HEK293 (cell line): ENCODE measurements at regions not wholly inside any gene's neighbourhood (a gene's known extent, or its start where the extent isn't known, plus 50 kb on each side); places are given as distances from the start of the nearest gene placed in this dataset.
A peak's percentile ranks its signal among the peaks of the same experiment; 100 is the strongest.

Experiments
- BCL11A ChIP-seq: fragments of 450-650 bp; formaldehyde crosslinking; IDR thresholded peaks from 2 replicates; pipeline ENCODE4 v1.5.1; 2016; ENCODE audit warnings: low read depth, missing biosample characterization, missing genetic modification characterization
- REPIN1 ChIP-seq: fragments of 450-650 bp; formaldehyde crosslinking; IDR thresholded peaks from 2 replicates; pipeline ENCODE4 v1.5.1; 2017; ENCODE audit warnings: missing biosample characterization, missing genetic modification characterization, low read depth
- SETDB1 ChIP-seq: IDR thresholded peaks from one replicate; pipeline ENCODE4 v1.6.1; 2017; ENCODE audit warnings: mild to moderate bottlenecking, low read length, moderate library complexity, mixed read lengths; ENCODE audit not compliant: insufficient read length
- ZBTB17 ChIP-seq: fragments of 450-650 bp; formaldehyde crosslinking; IDR thresholded peaks from 2 replicates; pipeline ENCODE4 v1.5.1; 2016; ENCODE audit warnings: missing biosample characterization, missing genetic modification characterization
- ZBTB8A ChIP-seq: fragments of 450-650 bp; formaldehyde crosslinking; IDR thresholded peaks from 2 replicates; pipeline ENCODE4 v1.5.1; 2016; ENCODE audit warnings: missing biosample characterization, missing genetic modification characterization
- ZNF341 ChIP-seq: fragments of 450-650 bp; formaldehyde crosslinking; IDR thresholded peaks from 2 replicates; pipeline ENCODE4; 2016; ENCODE audit warnings: low read depth, missing biosample characterization, missing genetic modification characterization
- ZNF404 ChIP-seq: fragments of 450-650 bp; formaldehyde crosslinking; IDR thresholded peaks from 2 replicates; pipeline ENCODE4 v1.5.1; 2017; ENCODE audit warnings: missing biosample characterization, missing genetic modification characterization
- ZNF48 ChIP-seq: fragments of 450-650 bp; formaldehyde crosslinking; IDR thresholded peaks from 2 replicates; pipeline ENCODE4 v1.5.1; 2016; ENCODE audit warnings: missing biosample characterization, missing genetic modification characterization
- ZNF768 ChIP-seq: fragments of 450-650 bp; formaldehyde crosslinking; IDR thresholded peaks from 2 replicates; pipeline ENCODE4 v1.5.1; 2018; ENCODE audit warnings: missing biosample characterization, mild to moderate bottlenecking, missing genetic modification characterization
- TF ChIP-seq, protein P1 (sequence below): fragments of 450-650 bp; formaldehyde crosslinking; IDR thresholded peaks from 2 replicates; pipeline ENCODE4; 2016; ENCODE audit warnings: missing biosample characterization, missing genetic modification characterization
- TF ChIP-seq, protein P2 (sequence below): fragments of 450-650 bp; formaldehyde crosslinking; IDR thresholded peaks from 2 replicates; pipeline ENCODE4 v1.5.1; 2016; ENCODE audit warnings: missing biosample characterization, missing genetic modification characterization, borderline replicate concordance
- TF ChIP-seq, protein P3 (sequence below): fragments of 450-650 bp; formaldehyde crosslinking; IDR thresholded peaks from 2 replicates; pipeline ENCODE4 v1.5.1; 2016; ENCODE audit warnings: missing biosample characterization, missing genetic modification characterization
- TF ChIP-seq, protein P4 (sequence below): fragments of 450-650 bp; formaldehyde crosslinking; IDR thresholded peaks from 2 replicates; pipeline ENCODE4 v1.5.1; 2016; ENCODE audit warnings: missing biosample characterization, missing genetic modification characterization
- TF ChIP-seq, protein P5 (sequence below): IDR thresholded peaks from 2 replicates; pipeline ENCODE4 v1.6.1; 2011; ENCODE audit warnings: mild to moderate bottlenecking, low read depth, low read length, borderline replicate concordance
- TF ChIP-seq, protein P6 (sequence below): fragments of 450-650 bp; formaldehyde crosslinking; IDR thresholded peaks from 2 replicates; pipeline ENCODE4 v1.5.1; 2016; ENCODE audit warnings: missing biosample characterization, missing genetic modification characterization
- TF ChIP-seq, protein P7 (sequence below): fragments of 450-650 bp; formaldehyde crosslinking; IDR thresholded peaks from 2 replicates; pipeline ENCODE4 v1.5.1; 2016; ENCODE audit warnings: missing biosample characterization, missing genetic modification characterization
- TF ChIP-seq, protein P8 (sequence below): fragments of 450-650 bp; IDR thresholded peaks from 2 replicates; pipeline ENCODE4 v1.5.1; 2018; ENCODE audit warnings: missing biosample characterization, mild to moderate bottlenecking, missing genetic modification characterization
- TF ChIP-seq, protein P9 (sequence below): fragments of 450-650 bp; formaldehyde crosslinking; IDR thresholded peaks from 2 replicates; pipeline ENCODE4 v1.5.1; 2016; ENCODE audit warnings: missing biosample characterization, missing genetic modification characterization

DNA sequence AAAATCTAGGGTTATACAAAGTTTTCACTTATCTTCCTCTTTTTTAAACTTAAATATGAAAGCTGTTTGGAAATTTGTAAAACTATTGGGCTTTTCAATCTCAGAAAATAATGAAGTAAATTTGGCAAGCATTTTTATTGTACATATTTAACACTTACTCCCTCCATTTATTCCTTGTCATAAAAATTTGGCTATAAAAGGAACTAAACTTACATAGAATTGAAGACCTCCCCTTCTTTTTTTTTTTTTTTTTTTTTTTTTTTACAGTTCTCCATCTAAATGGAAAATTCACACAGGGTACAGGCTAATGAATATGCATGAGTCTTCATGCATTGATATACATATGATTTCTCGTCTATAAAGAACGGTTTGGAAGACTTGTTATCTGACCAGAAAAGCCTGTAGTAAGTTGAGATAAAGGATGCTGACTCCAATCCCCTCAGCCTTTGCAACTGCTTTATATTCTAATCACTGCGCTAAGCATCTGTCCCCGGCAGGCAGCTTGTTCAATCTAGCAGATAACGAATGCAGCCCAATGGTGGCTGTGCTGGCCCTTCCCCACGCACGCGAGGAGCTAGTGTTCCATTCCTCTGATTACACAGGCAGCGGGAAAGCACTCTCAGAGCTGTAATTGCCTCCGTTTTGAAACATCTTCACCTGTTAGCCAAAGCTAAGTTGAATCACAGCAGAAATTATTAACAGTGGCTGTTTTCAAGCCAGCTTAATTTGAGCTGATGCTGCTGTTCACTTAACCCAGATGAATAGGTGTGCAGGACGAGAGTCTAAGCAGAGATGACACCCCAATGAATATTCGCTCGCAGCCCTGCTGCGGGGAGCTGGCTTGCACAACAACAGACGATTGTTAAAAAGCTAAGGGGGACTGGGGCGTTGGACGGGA lies 453.8 kb upstream of the ZNF608 start (continued):
- TF ChIP-seq, protein P1, sequence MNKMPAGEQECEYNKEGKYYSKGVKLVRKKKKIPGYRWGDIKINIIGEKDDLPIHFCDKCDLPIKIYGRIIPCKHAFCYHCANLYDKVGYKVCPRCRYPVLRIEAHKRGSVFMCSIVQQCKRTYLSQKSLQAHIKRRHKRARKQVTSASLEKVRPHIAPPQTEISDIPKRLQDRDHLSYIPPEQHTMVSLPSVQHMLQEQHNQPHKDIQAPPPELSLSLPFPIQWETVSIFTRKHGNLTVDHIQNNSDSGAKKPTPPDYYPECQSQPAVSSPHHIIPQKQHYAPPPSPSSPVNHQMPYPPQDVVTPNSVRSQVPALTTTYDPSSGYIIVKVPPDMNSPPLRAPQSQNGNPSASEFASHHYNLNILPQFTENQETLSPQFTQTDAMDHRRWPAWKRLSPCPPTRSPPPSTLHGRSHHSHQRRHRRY: no peak
- TF ChIP-seq, protein P2, sequence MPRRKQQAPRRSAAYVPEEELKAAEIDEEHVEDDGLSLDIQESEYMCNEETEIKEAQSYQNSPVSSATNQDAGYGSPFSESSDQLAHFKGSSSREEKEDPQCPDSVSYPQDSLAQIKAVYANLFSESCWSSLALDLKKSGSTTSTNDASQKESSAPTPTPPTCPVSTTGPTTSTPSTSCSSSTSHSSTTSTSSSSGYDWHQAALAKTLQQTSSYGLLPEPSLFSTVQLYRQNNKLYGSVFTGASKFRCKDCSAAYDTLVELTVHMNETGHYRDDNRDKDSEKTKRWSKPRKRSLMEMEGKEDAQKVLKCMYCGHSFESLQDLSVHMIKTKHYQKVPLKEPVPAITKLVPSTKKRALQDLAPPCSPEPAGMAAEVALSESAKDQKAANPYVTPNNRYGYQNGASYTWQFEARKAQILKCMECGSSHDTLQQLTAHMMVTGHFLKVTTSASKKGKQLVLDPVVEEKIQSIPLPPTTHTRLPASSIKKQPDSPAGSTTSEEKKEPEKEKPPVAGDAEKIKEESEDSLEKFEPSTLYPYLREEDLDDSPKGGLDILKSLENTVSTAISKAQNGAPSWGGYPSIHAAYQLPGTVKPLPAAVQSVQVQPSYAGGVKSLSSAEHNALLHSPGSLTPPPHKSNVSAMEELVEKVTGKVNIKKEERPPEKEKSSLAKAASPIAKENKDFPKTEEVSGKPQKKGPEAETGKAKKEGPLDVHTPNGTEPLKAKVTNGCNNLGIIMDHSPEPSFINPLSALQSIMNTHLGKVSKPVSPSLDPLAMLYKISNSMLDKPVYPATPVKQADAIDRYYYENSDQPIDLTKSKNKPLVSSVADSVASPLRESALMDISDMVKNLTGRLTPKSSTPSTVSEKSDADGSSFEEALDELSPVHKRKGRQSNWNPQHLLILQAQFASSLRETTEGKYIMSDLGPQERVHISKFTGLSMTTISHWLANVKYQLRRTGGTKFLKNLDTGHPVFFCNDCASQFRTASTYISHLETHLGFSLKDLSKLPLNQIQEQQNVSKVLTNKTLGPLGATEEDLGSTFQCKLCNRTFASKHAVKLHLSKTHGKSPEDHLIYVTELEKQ: no peak
- TF ChIP-seq, protein P3, sequence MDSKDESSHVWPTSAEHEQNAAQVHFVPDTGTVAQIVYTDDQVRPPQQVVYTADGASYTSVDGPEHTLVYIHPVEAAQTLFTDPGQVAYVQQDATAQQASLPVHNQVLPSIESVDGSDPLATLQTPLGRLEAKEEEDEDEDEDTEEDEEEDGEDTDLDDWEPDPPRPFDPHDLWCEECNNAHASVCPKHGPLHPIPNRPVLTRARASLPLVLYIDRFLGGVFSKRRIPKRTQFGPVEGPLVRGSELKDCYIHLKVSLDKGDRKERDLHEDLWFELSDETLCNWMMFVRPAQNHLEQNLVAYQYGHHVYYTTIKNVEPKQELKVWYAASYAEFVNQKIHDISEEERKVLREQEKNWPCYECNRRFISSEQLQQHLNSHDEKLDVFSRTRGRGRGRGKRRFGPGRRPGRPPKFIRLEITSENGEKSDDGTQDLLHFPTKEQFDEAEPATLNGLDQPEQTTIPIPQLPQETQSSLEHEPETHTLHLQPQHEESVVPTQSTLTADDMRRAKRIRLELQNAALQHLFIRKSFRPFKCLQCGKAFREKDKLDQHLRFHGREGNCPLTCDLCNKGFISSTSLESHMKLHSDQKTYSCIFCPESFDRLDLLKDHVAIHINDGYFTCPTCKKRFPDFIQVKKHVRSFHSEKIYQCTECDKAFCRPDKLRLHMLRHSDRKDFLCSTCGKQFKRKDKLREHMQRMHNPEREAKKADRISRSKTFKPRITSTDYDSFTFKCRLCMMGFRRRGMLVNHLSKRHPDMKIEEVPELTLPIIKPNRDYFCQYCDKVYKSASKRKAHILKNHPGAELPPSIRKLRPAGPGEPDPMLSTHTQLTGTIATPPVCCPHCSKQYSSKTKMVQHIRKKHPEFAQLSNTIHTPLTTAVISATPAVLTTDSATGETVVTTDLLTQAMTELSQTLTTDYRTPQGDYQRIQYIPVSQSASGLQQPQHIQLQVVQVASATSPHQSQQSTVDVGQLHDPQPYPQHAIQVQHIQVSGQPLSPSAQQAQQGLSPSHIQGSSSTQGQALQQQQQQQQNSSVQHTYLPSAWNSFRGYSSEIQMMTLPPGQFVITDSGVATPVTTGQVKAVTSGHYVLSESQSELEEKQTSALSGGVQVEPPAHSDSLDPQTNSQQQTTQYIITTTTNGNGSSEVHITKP (tag by site-specific recombination): no peak
- TF ChIP-seq, protein P4, sequence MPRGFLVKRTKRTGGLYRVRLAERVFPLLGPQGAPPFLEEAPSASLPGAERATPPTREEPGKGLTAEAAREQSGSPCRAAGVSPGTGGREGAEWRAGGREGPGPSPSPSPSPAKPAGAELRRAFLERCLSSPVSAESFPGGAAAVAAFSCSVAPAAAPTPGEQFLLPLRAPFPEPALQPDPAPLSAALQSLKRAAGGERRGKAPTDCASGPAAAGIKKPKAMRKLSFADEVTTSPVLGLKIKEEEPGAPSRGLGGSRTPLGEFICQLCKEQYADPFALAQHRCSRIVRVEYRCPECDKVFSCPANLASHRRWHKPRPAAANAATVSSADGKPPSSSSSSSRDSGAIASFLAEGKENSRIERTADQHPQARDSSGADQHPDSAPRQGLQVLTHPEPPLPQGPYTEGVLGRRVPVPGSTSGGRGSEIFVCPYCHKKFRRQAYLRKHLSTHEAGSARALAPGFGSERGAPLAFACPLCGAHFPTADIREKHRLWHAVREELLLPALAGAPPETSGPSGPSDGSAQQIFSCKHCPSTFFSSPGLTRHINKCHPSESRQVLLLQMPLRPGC (tag by site-specific recombination): no peak
- TF ChIP-seq ZBTB8A (tag by site-specific recombination): no peak
- TF ChIP-seq ZNF768 (tag by site-specific recombination): no peak
- TF ChIP-seq REPIN1 (tag by site-specific recombination): no peak
- TF ChIP-seq BCL11A: no peak
- TF ChIP-seq ZNF404 (tag by site-specific recombination): no peak
- TF ChIP-seq, protein P5, sequence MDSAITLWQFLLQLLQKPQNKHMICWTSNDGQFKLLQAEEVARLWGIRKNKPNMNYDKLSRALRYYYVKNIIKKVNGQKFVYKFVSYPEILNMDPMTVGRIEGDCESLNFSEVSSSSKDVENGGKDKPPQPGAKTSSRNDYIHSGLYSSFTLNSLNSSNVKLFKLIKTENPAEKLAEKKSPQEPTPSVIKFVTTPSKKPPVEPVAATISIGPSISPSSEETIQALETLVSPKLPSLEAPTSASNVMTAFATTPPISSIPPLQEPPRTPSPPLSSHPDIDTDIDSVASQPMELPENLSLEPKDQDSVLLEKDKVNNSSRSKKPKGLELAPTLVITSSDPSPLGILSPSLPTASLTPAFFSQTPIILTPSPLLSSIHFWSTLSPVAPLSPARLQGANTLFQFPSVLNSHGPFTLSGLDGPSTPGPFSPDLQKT: no peak
- TF ChIP-seq ZNF341: peak; percentile 40; the same call in 1 of the 2 replicates
- TF ChIP-seq, protein P6, sequence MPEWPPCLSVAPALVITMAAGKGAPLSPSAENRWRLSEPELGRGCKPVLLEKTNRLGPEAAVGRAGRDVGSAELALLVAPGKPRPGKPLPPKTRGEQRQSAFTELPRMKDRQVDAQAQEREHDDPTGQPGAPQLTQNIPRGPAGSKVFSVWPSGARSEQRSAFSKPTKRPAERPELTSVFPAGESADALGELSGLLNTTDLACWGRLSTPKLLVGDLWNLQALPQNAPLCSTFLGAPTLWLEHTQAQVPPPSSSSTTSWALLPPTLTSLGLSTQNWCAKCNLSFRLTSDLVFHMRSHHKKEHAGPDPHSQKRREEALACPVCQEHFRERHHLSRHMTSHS (tag by site-specific recombination): no peak
- TF ChIP-seq, protein P7, sequence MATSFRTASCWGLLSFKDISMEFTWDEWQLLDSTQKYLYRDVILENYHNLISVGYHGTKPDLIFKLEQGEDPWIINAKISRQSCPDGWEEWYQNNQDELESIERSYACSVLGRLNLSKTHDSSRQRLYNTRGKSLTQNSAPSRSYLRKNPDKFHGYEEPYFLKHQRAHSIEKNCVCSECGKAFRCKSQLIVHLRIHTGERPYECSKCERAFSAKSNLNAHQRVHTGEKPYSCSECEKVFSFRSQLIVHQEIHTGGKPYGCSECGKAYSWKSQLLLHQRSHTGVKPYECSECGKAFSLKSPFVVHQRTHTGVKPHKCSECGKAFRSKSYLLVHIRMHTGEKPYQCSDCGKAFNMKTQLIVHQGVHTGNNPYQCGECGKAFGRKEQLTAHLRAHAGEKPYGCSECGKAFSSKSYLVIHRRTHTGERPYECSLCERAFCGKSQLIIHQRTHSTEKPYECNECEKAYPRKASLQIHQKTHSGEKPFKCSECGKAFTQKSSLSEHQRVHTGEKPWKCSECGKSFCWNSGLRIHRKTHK (tag by site-specific recombination): no peak
- TF ChIP-seq, protein P8, sequence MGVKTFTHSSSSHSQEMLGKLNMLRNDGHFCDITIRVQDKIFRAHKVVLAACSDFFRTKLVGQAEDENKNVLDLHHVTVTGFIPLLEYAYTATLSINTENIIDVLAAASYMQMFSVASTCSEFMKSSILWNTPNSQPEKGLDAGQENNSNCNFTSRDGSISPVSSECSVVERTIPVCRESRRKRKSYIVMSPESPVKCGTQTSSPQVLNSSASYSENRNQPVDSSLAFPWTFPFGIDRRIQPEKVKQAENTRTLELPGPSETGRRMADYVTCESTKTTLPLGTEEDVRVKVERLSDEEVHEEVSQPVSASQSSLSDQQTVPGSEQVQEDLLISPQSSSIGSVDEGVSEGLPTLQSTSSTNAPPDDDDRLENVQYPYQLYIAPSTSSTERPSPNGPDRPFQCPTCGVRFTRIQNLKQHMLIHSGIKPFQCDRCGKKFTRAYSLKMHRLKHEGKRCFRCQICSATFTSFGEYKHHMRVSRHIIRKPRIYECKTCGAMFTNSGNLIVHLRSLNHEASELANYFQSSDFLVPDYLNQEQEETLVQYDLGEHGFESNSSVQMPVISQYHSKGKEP: peak; percentile 62
- peak; percentile 95 for TF ChIP-seq ZBTB17 (tag by site-specific recombination)
- TF ChIP-seq, protein P9, sequence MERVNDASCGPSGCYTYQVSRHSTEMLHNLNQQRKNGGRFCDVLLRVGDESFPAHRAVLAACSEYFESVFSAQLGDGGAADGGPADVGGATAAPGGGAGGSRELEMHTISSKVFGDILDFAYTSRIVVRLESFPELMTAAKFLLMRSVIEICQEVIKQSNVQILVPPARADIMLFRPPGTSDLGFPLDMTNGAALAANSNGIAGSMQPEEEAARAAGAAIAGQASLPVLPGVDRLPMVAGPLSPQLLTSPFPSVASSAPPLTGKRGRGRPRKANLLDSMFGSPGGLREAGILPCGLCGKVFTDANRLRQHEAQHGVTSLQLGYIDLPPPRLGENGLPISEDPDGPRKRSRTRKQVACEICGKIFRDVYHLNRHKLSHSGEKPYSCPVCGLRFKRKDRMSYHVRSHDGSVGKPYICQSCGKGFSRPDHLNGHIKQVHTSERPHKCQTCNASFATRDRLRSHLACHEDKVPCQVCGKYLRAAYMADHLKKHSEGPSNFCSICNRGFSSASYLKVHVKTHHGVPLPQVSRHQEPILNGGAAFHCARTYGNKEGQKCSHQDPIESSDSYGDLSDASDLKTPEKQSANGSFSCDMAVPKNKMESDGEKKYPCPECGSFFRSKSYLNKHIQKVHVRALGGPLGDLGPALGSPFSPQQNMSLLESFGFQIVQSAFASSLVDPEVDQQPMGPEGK (tag by site-specific recombination): no peak
- TF ChIP-seq ZNF48: no peak
- no peak for TF ChIP-seq SETDB1
